ENCODE measurements at regions not wholly inside any gene's neighbourhood (a gene's known extent, or its start where the extent isn't known, plus 50 kb on each side); places are given as distances from the start of the nearest gene placed in this dataset.
"Not testable (repeated sequence)": the region's sequence is repeated elsewhere in the genome, so short reads cannot be mapped to it uniquely, and the experiment has no call there.

- TF ChIP-seq CTCF (conservative IDR thresholded peaks at IDR 0.05; ENCODE audit: low read depth, low read length); EZH2 (IDR thresholded peaks at IDR 0.05; ENCODE audit: low read length, unreplicated experiment); EZH2phosphoT487 (IDR thresholded peaks at IDR 0.05; ENCODE audit: borderline replicate concordance, low read length): not testable (repeated sequence)
Measured at GRCh38 chr12:46581990-46582389, 209.4 kb upstream of the SLC38A2 start.

All from PC-3 (cell line).